HCT116 (cell line): ENCODE measurements at regions not wholly inside any gene's neighbourhood (a gene's known extent, or its start where the extent isn't known, plus 50 kb on each side); places are given as distances from the start of the nearest gene placed in this dataset.

Source experiments
- ATAC-seq: fragments of 200-7000 bp; cut with Tn5 transposase; 2 replicates; pipeline ENCODE4 v1.9.1; 2020; ENCODE audit warnings: mild to moderate bottlenecking, moderate library complexity
- BruUV-seq: library from RNA; stranded (reverse); fragments of 400-500 nt; replicated peaks from 2 replicates; lab custom pipeline; 2021; lab: Mats Ljungman, UMichigan
- CTCF ChIA-PET: fragments of 300-600 bp; sonication (Branson Sonifier 250); formaldehyde crosslinking; loops from one replicate; lab custom pipeline; 2021; ENCODE audit warnings: antibody characterized with exemption; lab: Charles Lee
- POLR2A ChIA-PET: fragments of 300-600, 350-600 bp; sonication (Branson Sonifier 250); formaldehyde crosslinking; loops from one replicate; lab custom pipeline; 2021; ENCODE audit warnings: antibody characterized with exemption; lab: Charles Lee
- RAD21 ChIA-PET, 2 experiments: fragments of 300-600 bp; sonication (Branson Sonifier 250); formaldehyde crosslinking; loops; one replicate each; lab custom pipeline; 2023; ENCODE audit warnings: low total read pairs in 2 of 2; ENCODE audit not compliant: uncharacterized antibody in 2 of 2, unreplicated experiment in 2 of 2, low non-redundant PET in 1 of 2; lab: Charles Lee
- DNase-seq: peaks from one replicate; pipeline ENCODE4 v3.0.0-alpha.2; 2010; ENCODE audit warnings: low read depth, low spot score
- H2AFZ ChIP-seq: fragments of 200-600 bp; shearing (Covaris generic), sonication (generic); 2 replicates; pipeline ENCODE4 v1.6.1; 2017; ENCODE audit warnings: low read depth, mixed run types, mixed read lengths, antibody characterized with exemption, low read length; ENCODE audit not compliant: poor library complexity, severe bottlenecking
- H3K27ac ChIP-seq: 2 replicates; pipeline ENCODE4 v1.5.1; 2012; ENCODE audit warnings: low read depth, low read length
- H3K27me3 ChIP-seq: fragments of 200-600 bp; sonication (generic); 2 replicates; pipeline ENCODE4 v1.6.1; 2016; ENCODE audit warnings: mixed run types, low read length, mixed read lengths; ENCODE audit not compliant: insufficient read depth
- H3K36me3 ChIP-seq, 2 experiments: fragments of 200-500 bp in 1 of 2; fragments of 200-600 bp in 1 of 2; sonication (Bioruptor generic) in 1 of 2; sonication (generic) in 1 of 2; 2 replicates each; pipeline versions ENCODE4 v1.5.1 to v1.6.1; 2014 to 2016; ENCODE audit warnings: low read length in 2 of 2, inconsistent platforms in 1 of 2, mixed read lengths in 1 of 2, mixed run types in 1 of 2; ENCODE audit not compliant: insufficient read depth in 2 of 2, control insufficient read depth in 1 of 2
- H3K4me1 ChIP-seq, 2 experiments: fragments of 200-600 bp in 1 of 2; sonication (generic) in 1 of 2; 2 replicates each; pipeline versions ENCODE4 v1.5.1 to v1.6.1; 2012 to 2017; ENCODE audit warnings: low read length in 2 of 2, inconsistent platforms in 1 of 2, mild to moderate bottlenecking in 1 of 2, mixed read lengths in 1 of 2, mixed run types in 1 of 2, moderate library complexity in 1 of 2; ENCODE audit not compliant: insufficient read depth in 2 of 2, control insufficient read depth in 1 of 2
- H3K4me2 ChIP-seq: fragments of 200-600 bp; sonication (generic); 2 replicates; pipeline ENCODE4 v1.6.1; 2017; ENCODE audit warnings: mixed run types, low read length, mixed read lengths
- H3K4me3 ChIP-seq, 2 experiments: fragments of 200-600 bp in 1 of 2; sonication (generic) in 1 of 2; replicated peaks in 1 of 2; 2 replicates each; pipeline ENCODE4 v1.5.1; 2011 to 2016; ENCODE audit warnings: low read length in 2 of 2, control low read depth in 1 of 2, low read depth in 1 of 2, mild to moderate bottlenecking in 1 of 2, mixed read lengths in 1 of 2, mixed run types in 1 of 2
- H3K79me2 ChIP-seq: fragments of 200-600 bp; sonication (generic); 2 replicates; pipeline ENCODE4 v1.6.1; 2017; ENCODE audit warnings: mild to moderate bottlenecking, mixed run types, low read length, moderate library complexity, mixed read lengths; ENCODE audit not compliant: insufficient read depth
- H3K9ac ChIP-seq: fragments of 200-600 bp; sonication (generic); 2 replicates; pipeline ENCODE4 v1.6.1; 2016; ENCODE audit warnings: low read length, mixed read lengths
- H3K9me2 ChIP-seq: fragments of 200-600 bp; sonication (generic), shearing (Covaris generic); 2 replicates; pipeline ENCODE4 v1.6.1; 2017; ENCODE audit warnings: mixed run types, mild to moderate bottlenecking, moderate library complexity; ENCODE audit not compliant: insufficient read depth
- H3K9me3 ChIP-seq, 2 experiments: fragments of 200-500 bp in 1 of 2; fragments of 200-600 bp in 1 of 2; sonication (Bioruptor generic) in 1 of 2; sonication (generic) in 1 of 2; 2 replicates each; pipeline ENCODE4 v1.6.1; 2014 to 2017; ENCODE audit warnings: low read length in 2 of 2, mixed read lengths in 2 of 2, inconsistent platforms in 1 of 2, low read depth in 1 of 2, mild to moderate bottlenecking in 1 of 2, mixed run types in 1 of 2, moderate library complexity in 1 of 2; ENCODE audit not compliant: control insufficient read depth in 1 of 2, insufficient read depth in 1 of 2
- H4K20me1 ChIP-seq: fragments of 200-600 bp; sonication (generic), shearing (Covaris generic); 2 replicates; pipeline ENCODE4 v1.6.1; 2017; ENCODE audit warnings: mixed run types, mild to moderate bottlenecking, moderate library complexity; ENCODE audit not compliant: insufficient read depth
- EGR1 ChIP-seq: IDR thresholded peaks from 2 replicates; pipeline ENCODE4 v1.6.1; 2012; ENCODE audit warnings: low read depth
- ELF1 ChIP-seq: IDR thresholded peaks from 2 replicates; pipeline ENCODE4 v1.6.1; 2012; ENCODE audit warnings: low read depth, borderline replicate concordance
- EZH2phosphoT487 ChIP-seq: fragments of 200-600 bp; IDR thresholded peaks from 2 replicates; pipeline ENCODE4 v1.6.1; 2018; ENCODE audit warnings: antibody characterized with exemption, borderline replicate concordance
- FOSL1 ChIP-seq: IDR thresholded peaks from 2 replicates; pipeline ENCODE4 v1.6.1; 2012; ENCODE audit warnings: low read depth
- POLR2AphosphoS5 ChIP-seq: IDR thresholded peaks from 2 replicates; pipeline ENCODE4 v1.6.1; 2011; ENCODE audit warnings: mild to moderate bottlenecking, low read depth, low read length, moderate library complexity
- SRF ChIP-seq: IDR thresholded peaks from 2 replicates; pipeline ENCODE4 v1.6.1; 2012; ENCODE audit warnings: low read depth
- YY1 ChIP-seq: IDR thresholded peaks from 2 replicates; pipeline ENCODE4 v1.6.1; 2011; ENCODE audit warnings: low read length, low read depth, moderate library complexity, mild to moderate bottlenecking; ENCODE audit not compliant: insufficient replicate concordance; ENCODE audit errors: extremely low read depth
- ZFX ChIP-seq: fragments of 450-650 bp; IDR thresholded peaks from 2 replicates; pipeline ENCODE4 v1.6.1; 2017
- intact Hi-C: fragments of 100-400 bp; cut with micrococcal nuclease; formaldehyde crosslinking; loops from 2 replicates; pipeline ENCODE4 v1.10.0; 2022
- TF ChIP-seq, protein P1 (sequence below): IDR thresholded peaks from 2 replicates; pipeline ENCODE4 v1.6.1; 2012
- TF ChIP-seq, protein P2 (sequence below): IDR thresholded peaks from 2 replicates; pipeline ENCODE4 v1.6.1; 2012; ENCODE audit warnings: low read depth
- TF ChIP-seq, protein P3 (sequence below): IDR thresholded peaks from 2 replicates; pipeline ENCODE4 v1.6.1; 2011; ENCODE audit warnings: mild to moderate bottlenecking, low read length, moderate library complexity; ENCODE audit not compliant: insufficient replicate concordance; ENCODE audit errors: extremely low read depth
- TF ChIP-seq, protein P4 (sequence below): IDR thresholded peaks from 2 replicates; pipeline ENCODE4 v1.6.1; 2012

DNA sequence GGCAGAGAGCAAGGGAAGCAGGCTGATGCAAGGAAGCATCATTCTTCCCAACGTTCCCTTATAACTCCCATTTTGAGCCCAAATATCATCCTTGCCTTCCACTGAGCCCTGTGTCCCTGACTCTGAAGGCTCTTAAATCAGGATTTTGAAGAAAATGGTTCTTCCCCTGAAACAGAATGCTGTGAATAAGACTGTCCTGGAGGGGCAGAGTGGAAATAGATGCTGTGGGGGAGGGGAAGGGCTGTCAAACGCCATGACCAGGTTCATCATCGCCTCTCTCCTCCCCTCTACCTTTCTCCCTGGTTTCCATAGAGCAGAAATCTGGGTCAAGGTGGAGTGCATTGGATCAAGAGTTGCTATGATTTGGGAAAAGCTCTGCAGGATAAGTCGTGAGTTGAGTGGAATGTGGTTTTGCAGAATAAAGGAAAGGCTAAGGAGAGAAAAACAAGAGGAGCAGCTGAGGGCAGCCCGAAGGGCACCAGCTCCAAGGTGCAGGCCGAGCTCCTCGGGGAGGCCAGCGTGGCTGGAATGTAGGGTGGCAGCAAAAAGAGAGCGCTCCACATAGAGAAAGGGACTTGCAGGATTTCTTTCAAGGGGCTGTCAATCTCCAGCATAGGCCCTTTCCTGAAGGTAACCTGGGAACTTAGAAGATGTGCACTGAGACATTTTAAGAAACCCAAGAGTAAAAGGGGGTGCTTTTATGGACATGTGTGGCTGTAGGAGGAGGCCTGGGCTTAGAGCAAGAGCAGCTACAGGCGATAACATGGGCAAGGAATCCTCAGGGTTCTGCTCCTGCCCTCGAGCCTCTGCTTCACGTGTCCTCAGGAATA lies 120.8 kb upstream of the CDYL start:
- intact Hi-C loops = no loop called here
- no peaks in the 10 kb centered on the region for H3K36me3 ChIP-seq
- no peak overlapping the region for H3K9ac ChIP-seq
- ChIA-PET RAD21 (no interaction called here), CTCF (no interaction called here), POLR2A (interaction anchor here (0.8 kb wide), 1 partner anchor 8 kb away, joined by 3 read pairs; no protein-coding TSS in a partner anchor)
- no peak overlapping the region for H2AFZ ChIP-seq
- no peak overlapping the region for H3K27ac ChIP-seq
- no peaks in the 10 kb centered on the region for H3K9me2 ChIP-seq
- no peaks in the 10 kb centered on the region for H3K9me3 ChIP-seq
- no peaks in the 10 kb centered on the region for H3K27me3 ChIP-seq
- no peaks in the 10 kb centered on the region for H3K4me1 ChIP-seq
- no TSS peak for BruUV-seq
- no peak for ATAC-seq
- DNase-seq = no peak
- H3K4me2 ChIP-seq = no peak overlapping the region
- TF ChIP-seq ELF1 (no peak), SRF (no peak), EZH2phosphoT487 (no peak), POLR2AphosphoS5 (no peak), FOSL1 (no peak), ZFX (no peak), YY1 (no peak), EGR1 (no peak)
- TF ChIP-seq, protein P1, sequence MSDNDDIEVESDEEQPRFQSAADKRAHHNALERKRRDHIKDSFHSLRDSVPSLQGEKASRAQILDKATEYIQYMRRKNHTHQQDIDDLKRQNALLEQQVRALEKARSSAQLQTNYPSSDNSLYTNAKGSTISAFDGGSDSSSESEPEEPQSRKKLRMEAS = no peak
- TF ChIP-seq, protein P2, sequence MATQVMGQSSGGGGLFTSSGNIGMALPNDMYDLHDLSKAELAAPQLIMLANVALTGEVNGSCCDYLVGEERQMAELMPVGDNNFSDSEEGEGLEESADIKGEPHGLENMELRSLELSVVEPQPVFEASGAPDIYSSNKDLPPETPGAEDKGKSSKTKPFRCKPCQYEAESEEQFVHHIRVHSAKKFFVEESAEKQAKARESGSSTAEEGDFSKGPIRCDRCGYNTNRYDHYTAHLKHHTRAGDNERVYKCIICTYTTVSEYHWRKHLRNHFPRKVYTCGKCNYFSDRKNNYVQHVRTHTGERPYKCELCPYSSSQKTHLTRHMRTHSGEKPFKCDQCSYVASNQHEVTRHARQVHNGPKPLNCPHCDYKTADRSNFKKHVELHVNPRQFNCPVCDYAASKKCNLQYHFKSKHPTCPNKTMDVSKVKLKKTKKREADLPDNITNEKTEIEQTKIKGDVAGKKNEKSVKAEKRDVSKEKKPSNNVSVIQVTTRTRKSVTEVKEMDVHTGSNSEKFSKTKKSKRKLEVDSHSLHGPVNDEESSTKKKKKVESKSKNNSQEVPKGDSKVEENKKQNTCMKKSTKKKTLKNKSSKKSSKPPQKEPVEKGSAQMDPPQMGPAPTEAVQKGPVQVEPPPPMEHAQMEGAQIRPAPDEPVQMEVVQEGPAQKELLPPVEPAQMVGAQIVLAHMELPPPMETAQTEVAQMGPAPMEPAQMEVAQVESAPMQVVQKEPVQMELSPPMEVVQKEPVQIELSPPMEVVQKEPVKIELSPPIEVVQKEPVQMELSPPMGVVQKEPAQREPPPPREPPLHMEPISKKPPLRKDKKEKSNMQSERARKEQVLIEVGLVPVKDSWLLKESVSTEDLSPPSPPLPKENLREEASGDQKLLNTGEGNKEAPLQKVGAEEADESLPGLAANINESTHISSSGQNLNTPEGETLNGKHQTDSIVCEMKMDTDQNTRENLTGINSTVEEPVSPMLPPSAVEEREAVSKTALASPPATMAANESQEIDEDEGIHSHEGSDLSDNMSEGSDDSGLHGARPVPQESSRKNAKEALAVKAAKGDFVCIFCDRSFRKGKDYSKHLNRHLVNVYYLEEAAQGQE = no peak
- TF ChIP-seq, protein P3, sequence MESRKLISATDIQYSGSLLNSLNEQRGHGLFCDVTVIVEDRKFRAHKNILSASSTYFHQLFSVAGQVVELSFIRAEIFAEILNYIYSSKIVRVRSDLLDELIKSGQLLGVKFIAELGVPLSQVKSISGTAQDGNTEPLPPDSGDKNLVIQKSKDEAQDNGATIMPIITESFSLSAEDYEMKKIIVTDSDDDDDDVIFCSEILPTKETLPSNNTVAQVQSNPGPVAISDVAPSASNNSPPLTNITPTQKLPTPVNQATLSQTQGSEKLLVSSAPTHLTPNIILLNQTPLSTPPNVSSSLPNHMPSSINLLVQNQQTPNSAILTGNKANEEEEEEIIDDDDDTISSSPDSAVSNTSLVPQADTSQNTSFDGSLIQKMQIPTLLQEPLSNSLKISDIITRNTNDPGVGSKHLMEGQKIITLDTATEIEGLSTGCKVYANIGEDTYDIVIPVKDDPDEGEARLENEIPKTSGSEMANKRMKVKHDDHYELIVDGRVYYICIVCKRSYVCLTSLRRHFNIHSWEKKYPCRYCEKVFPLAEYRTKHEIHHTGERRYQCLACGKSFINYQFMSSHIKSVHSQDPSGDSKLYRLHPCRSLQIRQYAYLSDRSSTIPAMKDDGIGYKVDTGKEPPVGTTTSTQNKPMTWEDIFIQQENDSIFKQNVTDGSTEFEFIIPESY = no peak
- TF ChIP-seq, protein P4, sequence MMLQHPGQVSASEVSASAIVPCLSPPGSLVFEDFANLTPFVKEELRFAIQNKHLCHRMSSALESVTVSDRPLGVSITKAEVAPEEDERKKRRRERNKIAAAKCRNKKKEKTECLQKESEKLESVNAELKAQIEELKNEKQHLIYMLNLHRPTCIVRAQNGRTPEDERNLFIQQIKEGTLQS = no peak
- no peak overlapping the region for H3K4me3 ChIP-seq
- no peaks in the 10 kb centered on the region for H3K79me2 ChIP-seq
- H4K20me1 ChIP-seq = no peaks in the 10 kb centered on the region
